OCI-LY7 (cell line): ENCODE measurements at regions not wholly inside any gene's neighbourhood (a gene's known extent, or its start where the extent isn't known, plus 50 kb on each side); places are given as distances from the start of the nearest gene placed in this dataset.

Source experiments
- EZH2phosphoT487 ChIP-seq: fragments of 200-600 bp; sonication (generic); IDR thresholded peaks from 2 replicates; pipeline ENCODE4 v1.6.1; 2018; ENCODE audit warnings: low read depth, borderline replicate concordance, mild to moderate bottlenecking, mixed run types, antibody characterized with exemption, low read length, moderate library complexity, mixed read lengths
- TF ChIP-seq, protein P1 (sequence below): fragments of 200-600 bp; sonication (generic); conservative IDR thresholded peaks from 2 replicates; pipeline ENCODE4 v1.5.1; 2014; ENCODE audit warnings: mild to moderate bottlenecking, antibody characterized with exemption, low read length, moderate library complexity, mixed read lengths

DNA sequence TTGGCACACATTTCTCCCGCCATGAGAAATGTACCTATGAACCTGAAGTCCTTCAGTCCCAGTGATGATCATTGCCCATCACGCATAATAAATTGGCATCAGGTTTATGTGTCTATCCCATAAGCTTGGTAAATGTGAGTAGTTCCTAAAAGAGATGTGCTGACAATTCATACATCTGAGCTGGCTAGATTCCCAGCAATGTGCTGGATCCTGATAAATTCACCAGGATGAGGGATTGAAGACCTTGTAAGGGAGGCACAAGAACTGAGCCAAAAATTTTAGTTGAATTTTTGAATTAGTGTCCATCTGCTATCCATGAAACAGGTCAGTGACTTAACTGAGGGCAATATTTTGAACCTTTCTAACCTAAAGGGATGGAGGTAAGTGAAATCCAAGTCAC lies 267.9 kb upstream of the CITED2 start:
- no peak for TF ChIP-seq EZH2phosphoT487
- TF ChIP-seq, protein P1, sequence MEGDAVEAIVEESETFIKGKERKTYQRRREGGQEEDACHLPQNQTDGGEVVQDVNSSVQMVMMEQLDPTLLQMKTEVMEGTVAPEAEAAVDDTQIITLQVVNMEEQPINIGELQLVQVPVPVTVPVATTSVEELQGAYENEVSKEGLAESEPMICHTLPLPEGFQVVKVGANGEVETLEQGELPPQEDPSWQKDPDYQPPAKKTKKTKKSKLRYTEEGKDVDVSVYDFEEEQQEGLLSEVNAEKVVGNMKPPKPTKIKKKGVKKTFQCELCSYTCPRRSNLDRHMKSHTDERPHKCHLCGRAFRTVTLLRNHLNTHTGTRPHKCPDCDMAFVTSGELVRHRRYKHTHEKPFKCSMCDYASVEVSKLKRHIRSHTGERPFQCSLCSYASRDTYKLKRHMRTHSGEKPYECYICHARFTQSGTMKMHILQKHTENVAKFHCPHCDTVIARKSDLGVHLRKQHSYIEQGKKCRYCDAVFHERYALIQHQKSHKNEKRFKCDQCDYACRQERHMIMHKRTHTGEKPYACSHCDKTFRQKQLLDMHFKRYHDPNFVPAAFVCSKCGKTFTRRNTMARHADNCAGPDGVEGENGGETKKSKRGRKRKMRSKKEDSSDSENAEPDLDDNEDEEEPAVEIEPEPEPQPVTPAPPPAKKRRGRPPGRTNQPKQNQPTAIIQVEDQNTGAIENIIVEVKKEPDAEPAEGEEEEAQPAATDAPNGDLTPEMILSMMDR, result no peak
